SH-SY5Y (cell line): ENCODE measurements at regions not wholly inside any gene's neighbourhood (a gene's known extent, or its start where the extent isn't known, plus 50 kb on each side); places are given as distances from the start of the nearest gene placed in this dataset.

Source experiments
- GATA2 ChIP-seq: IDR thresholded peaks from 2 replicates; pipeline ENCODE4 v1.6.1; 2011; ENCODE audit warnings: mild to moderate bottlenecking, low read depth, low read length
- GATA3 ChIP-seq: IDR thresholded peaks from 2 replicates; pipeline ENCODE4 v1.6.1; 2011; ENCODE audit warnings: low read depth, mild to moderate bottlenecking, low read length, moderate library complexity

- TF ChIP-seq GATA3 (no peak), GATA2 (no peak)
Observed at GRCh38 chr10:129184196-129184595, 282.8 kb upstream of the MGMT start.

- no peak for TF ChIP-seq GATA2
- TF ChIP-seq GATA3 = no peak
Observed at GRCh38 chr10:129187331-129187730, 279.7 kb upstream of the MGMT start.

- TF ChIP-seq GATA2 (no peak), GATA3 (no peak)
Observed at GRCh38 chr10:129191797-129192196, 275.2 kb upstream of the MGMT start.

GRCh38 chr10:129192344-129193128, 274.5 kb upstream of the MGMT start:
- TF ChIP-seq GATA3 (no peak), GATA2 (no peak)

- TF ChIP-seq GATA3 = no peak
- no peak for TF ChIP-seq GATA2
Observed at GRCh38 chr10:129193148-129193547, 273.9 kb upstream of the MGMT start.

GRCh38 chr10:129194181-129194870, 272.7 kb upstream of the MGMT start:
- TF ChIP-seq GATA2 = no peak
- TF ChIP-seq GATA3 = no peak

- no peak for TF ChIP-seq GATA2
Observed at GRCh38 chr10:129199826-129200225, 267.2 kb upstream of the MGMT start.

- TF ChIP-seq GATA2 (no peak), GATA3 (no peak)
Observed at GRCh38 chr10:129203819-129204218, 263.2 kb upstream of the MGMT start.

GRCh38 chr10:129207297-129207696, 259.7 kb upstream of the MGMT start:
- TF ChIP-seq GATA2 (no peak), GATA3 (no peak)

- no peak for TF ChIP-seq GATA2
- no peak for TF ChIP-seq GATA3
Observed at GRCh38 chr10:129210876-129211275, 256.2 kb upstream of the MGMT start.

- TF ChIP-seq GATA2 (no peak), GATA3 (no peak)
Observed at GRCh38 chr10:129213256-129213655, 253.8 kb upstream of the MGMT start.

- no peak for TF ChIP-seq GATA3
- no peak for TF ChIP-seq GATA2
Observed at GRCh38 chr10:129219364-129219763, 247.7 kb upstream of the MGMT start.

GRCh38 chr10:129222436-129222835, 244.6 kb upstream of the MGMT start:
- TF ChIP-seq GATA3 (no peak), GATA2 (no peak)

- TF ChIP-seq GATA2 (no peak), GATA3 (no peak)
Observed at GRCh38 chr10:129223363-129223762, 243.7 kb upstream of the MGMT start.

- no peak for TF ChIP-seq GATA3
- TF ChIP-seq GATA2 = no peak
Observed at GRCh38 chr10:129224065-129224464, 243.0 kb upstream of the MGMT start.

GRCh38 chr10:129231821-129232220, 235.2 kb upstream of the MGMT start:
- no peak for TF ChIP-seq GATA3
- no peak for TF ChIP-seq GATA2
